Fibroblast of skin of left biceps (primary cell): ENCODE measurements at regions not wholly inside any gene's neighbourhood (a gene's known extent, or its start where the extent isn't known, plus 50 kb on each side); places are given as distances from the start of the nearest gene placed in this dataset.

Experiments used
- DNase-seq, 2 experiments: peaks; one replicate each; pipeline ENCODE4 v3.0.0-alpha.2; 2013; ENCODE audit warnings: low read depth in 2 of 2

DNA sequence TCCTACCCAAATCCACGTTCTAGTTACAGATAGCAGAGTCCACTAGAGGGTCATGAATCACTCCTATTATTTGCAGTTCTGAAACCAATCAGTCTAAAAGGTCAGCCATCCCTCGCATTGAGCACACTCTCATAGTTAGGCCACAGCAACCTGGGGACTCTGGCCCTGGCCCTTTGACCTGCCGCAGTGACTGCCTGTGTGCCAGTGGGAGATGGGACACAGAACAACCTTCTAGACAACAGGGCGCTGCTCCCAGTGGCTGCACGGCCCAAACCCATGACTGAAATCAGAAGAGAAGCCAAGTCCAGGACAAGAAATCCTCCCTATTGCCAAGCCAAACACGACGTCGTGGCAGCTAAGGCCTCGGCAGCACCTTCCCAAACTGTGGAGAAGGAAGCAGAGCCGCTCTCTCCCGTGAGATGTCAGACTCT, 158.5 kb downstream of the HERPUD2 start:
- DNase-seq: no peak

DNA sequence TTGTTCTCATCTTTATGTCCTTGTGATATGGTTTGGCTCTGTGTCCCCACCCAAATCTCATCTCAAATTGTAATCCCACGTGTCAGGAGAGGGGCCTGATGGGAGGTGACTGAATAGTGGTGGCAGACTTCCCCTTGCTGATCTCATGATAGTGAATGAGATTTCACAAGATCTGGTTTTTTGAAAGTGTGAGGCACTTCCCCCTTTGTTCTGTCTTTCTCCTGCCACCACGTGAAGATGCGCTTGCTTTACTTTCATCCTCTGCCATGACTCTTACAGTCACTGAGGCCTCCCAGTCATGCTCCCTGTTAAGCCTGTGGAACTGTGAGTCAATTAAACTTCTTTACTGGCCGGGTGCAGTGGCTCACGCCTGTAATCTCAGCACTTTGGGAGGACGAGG, 161.0 kb downstream of the HERPUD2 start:
- no peak for DNase-seq

DNA sequence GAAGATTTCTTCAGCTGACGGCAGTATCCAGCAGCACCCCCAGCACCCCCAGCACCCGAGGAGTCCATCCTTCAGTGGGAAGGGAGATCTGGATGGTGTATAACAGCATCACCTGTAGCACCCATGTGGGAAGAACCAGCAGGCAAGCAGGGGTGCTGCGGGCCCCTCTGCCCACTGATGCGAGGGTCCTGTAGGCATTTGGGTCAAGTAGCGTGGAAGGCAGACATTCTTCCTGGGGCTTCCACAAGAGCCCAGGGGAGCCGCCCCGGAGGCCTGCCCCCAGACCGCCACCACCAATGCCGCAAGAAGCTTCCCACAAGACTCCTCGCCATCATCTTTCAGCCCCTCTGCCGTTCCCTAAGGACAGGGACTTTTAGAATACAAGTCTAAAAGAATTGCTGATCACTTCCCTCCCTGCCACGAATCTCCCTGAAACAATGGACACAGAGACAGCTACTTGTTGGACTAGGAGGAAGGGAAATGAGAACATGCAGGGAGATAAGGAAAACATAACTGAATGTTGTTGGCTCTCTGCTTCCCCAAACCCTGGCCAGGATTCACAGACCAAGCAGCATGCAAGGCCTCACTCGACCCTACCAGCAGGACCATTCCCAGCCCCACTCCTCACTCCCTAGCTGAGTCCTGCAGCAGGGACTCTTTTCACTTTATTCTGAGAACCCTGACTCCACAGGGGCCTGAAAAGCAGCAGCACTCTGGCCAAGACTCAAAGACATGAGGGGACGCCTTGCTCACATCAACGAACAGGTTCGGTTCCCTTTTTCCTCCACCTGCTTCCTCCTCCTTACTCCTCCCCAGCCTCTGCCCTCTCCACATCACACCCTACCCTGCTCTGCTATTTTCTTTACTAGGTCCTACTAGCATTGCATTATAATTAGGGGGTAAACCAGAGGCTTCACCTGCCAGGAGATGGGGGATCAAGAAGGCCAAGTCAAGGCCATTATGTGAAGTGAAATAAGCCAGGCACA, 164.5 kb downstream of the HERPUD2 start:
- DNase-seq: no peak

DNA sequence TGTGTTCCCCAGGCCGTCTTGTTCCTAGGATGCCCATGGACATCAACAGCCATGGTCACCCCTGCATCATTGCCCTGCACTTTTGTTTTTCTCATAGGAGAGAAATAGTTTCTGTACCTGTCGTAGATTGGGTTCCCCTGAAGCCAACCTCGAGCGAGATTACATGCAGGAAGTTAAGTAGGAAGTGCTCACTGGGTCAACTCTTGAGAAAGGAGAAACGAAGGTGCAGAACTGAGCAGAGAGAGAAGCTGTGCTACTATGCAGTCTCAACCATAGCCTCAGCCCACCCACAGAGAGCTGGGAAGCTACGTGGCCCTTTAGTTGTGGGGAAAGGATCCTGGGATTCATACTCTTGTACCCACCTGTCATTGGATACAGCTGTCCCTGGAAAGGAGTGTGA, 165.2 kb downstream of the HERPUD2 start:
- no peak for DNase-seq

DNA sequence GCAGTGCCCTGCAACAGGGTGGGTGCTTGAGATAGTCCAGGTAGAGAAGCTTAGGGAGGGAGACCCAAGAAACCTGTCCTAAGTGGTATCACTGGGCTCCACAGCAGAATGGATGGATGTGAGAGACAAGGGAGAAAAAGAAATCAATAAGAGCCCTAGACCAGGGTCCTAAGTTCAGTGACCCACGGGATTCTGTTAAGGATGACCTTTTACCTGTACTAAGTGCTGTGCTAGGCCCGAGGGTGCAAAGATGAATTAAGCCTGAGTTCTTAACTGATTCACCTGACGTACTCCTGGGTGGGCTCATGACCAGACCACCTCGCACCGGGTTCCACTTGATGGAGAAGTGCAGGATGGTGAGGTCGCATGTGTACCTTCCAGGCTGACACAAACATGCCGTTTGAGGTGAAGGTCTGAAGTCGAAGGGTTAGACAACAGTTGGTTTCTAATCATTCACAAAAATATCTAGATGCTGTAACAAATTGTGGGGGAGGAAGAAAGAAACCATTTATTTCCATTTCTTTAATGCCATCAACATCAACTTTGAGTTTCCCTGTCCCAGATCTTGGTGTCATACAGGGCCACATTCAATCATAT, 166.5 kb downstream of the HERPUD2 start:
- no peak for DNase-seq

DNA sequence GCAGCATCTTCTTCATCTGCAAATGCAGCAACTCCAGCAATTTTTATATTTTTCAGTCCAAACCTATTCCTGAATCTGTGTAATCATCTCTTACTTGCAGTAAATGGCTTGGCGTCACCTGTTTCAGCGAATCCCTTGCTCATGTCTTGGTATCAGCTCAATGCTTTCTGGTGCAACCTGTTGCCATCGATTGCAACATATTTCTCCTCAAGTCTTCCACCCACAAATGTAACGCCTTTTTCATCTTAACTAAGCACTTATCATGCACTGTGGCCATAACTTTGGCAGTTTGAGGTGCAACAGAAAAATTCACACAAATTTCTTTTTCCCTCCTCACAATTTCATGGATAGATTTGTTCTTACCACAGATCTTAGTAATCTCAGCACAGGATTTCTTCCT, 168.3 kb downstream of the HERPUD2 start:
- DNase-seq: no peak

DNA sequence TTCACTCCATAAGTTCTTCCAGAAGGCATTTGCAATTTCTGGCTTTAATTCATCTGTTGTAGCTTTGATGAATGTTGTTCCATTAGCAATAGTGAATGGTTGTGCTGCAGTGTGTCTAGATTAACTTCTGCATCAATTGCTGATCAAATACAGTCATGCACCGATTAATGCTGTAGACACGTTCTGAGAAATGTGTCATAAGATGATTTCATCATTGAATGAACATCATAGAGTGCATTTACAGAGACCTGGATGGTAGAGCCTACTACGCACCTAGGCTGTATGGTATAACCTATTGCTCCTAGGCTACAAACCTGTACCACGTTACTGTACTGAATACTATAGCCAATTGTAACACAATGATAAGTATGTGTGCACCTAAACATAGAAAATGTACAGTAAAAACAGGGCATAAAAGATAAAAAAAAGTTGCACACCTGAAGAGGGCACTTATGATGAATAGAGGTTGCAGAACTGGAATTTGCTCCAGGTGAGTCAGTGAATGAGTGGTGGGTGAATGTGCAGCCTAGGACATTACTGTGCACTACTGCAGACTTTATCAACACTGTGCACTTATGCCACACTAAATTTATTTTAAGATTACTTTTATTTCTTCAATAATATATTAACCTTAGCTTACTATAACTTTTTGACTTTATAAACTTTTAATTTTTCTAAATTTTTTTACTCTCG, 170.7 kb downstream of the HERPUD2 start:
- DNase-seq: no peak

DNA sequence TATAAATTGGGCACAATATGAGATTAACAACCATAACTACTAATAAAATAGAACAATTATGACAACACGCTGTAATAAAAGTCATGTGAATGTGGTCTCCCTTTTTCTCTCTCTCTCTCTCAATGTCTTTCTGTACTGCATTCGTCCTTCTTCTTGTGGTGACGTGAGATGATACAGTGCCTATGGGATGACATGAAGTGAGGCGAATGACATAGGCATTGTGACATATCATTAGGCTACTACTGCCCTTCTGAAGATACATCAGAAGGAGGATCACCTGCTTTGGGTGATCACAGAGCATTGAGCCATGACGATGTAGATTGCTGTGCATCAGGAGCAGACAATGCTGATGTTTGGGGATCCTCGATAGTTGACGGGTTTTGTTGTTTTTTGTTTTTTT, 171.6 kb downstream of the HERPUD2 start:
- no peak for DNase-seq

DNA sequence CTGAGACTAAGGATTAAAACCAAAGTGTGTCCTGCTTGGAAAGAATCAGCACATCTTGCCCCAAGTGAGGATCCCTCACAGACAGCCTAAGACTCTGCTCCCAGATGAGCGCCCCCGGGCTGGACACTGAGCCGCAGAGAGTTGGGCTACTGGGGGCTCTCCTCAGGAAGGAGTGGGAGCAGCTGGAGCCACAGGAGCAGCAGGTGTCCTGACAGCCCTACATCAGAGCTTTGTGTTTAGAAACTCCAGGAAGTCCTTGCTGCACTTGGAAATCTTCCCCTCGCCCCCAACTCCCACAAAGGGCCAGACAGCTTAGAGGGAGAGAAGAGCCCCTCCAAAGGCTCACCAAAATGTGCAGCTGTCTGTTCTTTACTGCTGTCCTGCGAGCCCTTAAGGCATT, 172.2 kb downstream of the HERPUD2 start:
- DNase-seq: no peak

DNA sequence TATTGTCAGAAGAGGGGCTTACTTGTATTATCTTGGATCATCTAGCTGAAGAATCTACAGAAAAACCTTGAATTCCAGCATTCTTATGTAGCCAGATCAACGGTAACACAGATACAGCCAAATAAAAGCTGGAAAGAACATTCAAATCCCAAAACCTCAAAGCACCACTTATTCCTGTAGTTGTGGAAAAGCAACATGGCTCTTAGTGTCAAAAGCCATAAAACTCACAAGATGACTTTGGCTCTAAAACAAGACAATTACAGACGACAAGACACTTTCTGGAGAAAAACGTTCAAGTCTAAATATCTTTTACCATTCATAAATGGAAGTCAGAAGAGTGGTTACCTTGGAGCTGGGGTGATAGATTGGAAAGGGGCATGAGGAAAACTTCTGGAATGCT, 173.0 kb downstream of the HERPUD2 start:
- DNase-seq: no peak

DNA sequence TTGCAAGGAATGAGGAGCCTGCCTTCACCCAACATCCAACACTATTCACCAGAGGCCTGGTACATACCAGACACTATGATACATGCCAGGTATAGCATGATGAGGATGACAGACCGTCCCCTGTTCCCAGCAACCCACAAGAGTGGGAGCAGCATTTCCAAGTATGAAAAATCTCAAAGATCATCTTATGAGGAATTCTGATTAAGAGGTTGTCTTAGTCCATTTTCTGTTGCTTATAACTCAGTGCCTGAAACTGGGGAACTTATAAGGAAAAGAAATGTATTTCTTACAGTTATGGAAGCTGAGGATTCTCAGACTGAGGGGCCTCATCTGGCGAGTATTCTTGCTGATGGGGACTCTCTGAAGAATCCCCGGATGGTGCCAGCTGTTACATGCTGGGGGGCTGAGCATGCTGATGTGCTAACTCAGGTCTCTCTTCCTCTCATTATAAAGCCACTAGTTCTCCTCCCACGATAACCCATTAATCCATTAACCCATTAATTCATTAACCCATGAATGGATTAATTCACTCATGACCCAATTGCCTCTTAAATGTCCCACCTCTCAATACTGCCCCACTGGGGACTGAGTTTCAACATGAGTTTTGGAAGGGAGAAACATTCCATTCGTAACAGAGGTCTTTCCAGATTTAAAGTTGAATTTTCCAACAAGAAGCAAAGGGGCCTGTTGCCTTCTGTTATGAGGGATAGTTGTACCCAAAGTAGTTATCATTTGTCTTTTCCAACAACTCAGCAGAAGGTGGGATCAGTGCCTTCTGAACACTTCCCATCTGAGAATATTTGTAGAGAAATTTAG, 173.9 kb downstream of the HERPUD2 start:
- DNase-seq: no peak

DNA sequence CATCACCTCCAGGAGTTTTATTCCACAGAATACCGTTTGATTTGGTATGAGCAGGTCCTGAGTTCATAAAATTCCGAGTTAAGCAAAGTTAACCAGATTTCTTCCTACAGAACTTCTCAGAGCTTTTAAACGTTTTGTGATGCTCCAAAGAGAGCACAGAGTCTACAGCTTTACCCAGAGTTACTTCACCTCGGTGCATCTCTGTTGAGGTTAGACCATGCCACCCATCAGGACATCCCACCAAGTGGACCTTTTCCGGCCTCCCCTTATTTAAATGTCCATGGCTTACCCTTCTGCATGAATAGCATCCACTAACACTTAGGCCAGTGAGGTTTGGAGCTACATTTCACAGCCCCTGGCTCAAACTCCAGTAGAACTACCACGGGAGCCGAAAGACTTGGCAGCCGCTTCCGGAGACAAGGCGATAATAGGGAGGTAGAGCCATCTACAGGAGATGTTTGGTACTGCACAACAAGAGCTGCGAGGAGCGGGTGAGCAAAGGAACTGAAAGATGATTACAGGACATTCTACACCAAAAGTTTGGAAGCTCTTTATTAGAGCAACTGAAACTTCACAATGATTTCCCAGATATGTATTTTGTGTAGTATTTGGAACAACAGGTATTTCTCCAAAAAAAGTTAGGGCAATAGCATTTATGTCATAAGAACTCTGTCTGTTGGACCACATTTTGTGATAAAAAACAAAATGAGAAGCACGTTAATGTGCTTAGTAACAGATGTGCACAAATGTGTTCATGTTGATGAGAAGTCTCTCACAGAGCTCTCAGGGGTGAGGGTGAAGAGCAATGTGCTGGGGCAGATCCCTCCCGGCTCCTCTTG, 174.7 kb downstream of the HERPUD2 start:
- DNase-seq: peak; percentile 24 to 39

DNA sequence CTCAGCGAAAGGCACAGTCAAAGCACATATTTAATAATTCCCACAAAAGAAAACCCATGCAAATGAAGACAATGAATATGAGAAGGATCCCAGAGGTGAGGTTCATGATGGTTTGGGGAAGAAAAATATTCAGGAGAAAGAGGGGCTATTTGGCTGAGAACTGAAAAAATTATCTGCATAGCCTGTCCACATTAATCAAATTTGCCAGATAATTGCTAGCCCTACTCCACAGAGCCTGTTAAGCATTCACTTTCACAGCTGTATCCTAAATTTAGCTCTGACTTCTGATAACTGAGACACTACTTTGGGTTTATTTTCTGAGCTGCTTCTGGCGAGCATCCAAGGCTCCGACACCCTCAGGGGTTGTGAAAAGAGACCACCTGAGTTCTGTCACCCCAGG, 176.2 kb downstream of the HERPUD2 start:
- DNase-seq: no peak

DNA sequence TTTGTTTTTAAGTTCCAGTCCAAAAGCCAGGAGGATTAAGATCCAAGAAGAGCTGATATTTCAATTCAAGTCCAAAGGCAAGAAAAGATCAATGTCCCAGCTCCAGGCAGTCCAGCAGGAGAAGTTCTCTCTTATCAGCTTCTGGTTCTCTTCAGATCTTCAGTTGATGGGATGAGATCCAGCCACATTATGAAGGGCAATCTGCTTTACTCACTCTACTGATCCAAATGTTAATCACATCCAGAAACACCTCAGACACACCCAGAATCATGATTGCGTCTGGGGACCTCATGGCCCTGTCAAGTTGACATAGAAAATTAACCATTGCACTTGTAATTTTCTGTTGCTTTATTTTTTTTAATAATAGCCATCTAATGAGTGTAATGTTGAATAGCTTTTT, 178.4 kb downstream of the HERPUD2 start:
- DNase-seq: no peak

DNA sequence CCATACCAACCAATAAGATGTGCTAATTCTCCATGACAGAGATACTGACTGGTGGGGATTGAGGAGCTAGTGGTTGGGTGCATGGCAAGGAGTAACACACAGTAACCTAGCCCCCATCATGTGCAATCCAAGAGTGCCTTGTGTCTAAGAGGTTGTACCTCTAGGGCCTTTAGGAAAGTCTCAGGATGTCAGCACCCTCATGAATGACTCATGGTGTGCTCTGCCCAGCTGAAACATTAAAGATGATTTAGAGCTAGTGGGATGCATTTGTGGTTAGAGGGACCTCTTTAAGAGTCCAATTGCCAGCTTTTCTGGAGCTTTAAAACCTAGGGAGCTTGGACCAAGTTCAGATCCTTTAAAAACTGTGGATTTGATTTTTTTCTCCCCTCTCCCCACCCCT, 181.1 kb downstream of the HERPUD2 start:
- no peak for DNase-seq

DNA sequence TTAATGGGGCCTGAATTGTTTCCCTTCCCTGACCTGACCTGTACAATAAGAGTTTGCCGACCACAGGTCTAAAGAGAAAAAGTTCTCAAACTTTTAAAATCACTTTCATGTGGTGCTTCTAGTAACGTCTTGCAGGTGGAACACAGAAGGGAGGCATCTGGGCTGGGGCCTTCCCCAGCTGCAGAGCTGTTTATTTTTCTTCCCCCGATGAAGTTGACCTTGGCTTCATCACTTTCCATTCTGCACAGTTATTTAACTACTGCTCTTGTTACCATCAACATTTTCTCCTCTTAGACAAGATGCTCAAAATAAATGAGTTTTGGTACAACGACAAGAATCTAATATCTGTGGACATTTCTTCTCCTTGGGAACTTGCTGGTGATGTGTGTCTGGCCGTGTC, 181.7 kb downstream of the HERPUD2 start:
- no peak for DNase-seq

DNA sequence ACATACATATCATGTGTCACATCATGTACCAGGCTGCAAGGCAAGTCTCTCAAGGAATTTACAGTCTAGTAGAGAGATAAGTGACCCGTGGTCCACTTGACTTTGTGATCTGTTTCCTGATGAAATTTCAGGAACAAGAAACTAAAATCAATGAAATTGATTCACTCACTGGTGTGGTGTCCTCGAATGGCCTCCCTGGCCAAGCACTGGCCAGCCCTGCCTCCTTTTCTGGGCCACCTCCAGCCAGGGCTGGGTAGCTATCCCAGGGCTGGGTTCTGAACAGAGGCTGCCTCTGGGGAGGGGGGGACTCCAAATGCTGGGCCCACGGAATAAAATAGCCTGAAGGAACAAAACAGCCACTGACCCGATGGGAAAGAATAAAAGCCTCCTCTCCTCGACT, 182.2 kb downstream of the HERPUD2 start:
- no peak for DNase-seq

DNA sequence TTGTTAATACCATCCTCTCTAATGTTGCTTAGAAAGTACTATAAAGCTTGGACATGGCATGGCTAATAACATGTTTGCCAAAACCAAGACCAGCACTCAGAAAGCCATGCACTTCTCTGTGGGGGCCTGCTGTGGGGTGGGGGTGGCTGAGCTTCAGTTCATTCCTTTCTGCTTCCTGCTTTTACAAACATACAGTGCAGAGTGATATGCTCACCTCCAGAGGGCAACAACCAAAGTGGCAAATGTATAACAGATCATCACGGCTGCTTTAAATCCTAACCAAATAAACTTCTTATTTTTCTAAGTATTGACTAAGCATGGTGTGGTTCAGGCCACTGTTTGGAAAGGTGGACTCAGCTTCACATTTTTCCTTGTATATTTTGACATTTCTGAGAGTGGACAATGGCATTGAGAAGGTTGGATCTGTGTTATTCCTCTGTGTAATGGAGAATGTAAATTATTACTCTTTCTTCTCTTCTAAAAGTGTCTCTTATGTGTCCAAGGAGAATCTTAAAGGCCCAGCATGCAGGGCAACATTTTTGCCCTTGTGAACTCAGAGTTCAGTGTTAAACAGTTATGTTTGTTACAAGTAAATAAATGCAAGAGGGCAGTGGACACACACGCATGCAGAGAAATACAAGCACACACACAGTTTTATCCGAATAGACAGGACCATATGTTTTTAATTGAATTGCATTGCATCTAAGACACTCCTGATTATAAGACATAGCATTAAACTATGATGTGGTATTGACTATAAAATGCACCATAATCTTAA, 186.1 kb downstream of the HERPUD2 start:
- no peak for DNase-seq

DNA sequence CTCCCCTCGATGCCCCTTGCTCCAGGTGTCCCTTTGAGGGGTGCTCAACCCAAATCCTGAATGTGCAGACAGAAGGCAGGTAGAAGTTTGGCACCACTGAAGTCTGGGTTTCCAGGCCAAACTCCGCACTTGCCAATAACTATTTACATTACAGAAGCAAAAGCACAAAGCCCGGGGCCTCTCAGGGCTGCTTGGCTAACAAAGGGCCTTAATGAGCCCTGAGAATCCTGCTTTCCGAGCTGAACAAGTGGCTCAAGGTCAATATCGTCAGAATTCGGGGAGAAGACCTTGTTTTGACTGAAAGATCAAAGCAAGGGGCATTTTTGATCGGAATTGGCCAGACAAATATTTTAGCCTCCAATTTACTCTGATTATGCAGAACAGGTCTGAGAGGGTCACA, 189.9 kb downstream of the HERPUD2 start:
- DNase-seq: no peak

DNA sequence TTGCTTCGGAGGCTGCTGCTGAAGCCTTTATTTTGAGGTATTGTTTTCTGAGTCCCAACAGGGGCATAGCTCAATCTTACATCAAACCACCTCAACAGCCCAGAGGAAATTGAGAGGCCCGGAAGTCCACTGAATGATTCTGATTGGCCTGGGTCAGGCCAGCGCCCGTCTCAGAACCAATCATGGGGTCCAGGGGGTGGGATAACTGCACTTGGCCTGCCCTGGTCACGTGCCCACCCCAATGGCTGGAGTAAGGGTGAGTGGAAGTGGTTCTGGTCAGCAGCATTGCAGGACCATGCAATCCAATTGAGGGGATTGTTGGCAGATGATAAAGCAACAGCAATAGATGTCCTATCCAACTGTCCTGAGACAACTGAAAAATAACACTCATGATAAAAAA, 190.6 kb downstream of the HERPUD2 start:
- DNase-seq: no peak
